ENCODE measurements at regions not wholly inside any gene's neighbourhood (a gene's known extent, or its start where the extent isn't known, plus 50 kb on each side); places are given as distances from the start of the nearest gene placed in this dataset.

DNA sequence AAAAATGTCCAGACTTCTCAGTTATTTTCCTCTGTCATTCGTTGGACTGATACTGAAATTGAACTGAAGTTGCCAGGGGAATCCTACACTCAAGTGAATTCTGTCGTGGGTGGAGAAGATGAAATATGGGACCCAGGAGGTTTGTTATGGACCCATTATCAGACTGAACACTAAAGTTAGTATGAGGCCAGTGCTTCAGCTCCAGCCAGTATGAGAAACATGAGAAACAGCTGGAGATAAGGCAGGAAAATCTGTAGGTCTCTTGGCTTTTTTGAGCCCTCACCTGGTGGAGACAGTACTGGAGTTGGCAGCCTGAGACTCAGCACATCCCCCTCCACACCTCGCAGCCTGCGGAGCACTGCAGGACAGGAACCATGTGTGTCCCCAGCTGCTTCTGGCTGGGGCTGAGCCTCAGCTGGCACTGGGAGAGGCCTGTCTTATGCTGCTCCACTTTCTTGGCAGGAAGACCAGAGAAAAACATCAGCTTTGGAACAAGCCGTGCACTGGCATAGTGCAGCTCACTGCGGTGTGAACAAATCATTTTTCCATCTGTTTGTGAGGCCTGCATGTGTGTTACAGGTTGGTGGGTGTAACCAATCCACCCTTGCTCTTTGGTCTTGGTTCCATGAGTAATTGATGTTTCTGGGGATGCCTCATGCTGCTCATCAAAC is 641.0 kb downstream of the FGF9 start:
- TF ChIP-seq, protein P1, sequence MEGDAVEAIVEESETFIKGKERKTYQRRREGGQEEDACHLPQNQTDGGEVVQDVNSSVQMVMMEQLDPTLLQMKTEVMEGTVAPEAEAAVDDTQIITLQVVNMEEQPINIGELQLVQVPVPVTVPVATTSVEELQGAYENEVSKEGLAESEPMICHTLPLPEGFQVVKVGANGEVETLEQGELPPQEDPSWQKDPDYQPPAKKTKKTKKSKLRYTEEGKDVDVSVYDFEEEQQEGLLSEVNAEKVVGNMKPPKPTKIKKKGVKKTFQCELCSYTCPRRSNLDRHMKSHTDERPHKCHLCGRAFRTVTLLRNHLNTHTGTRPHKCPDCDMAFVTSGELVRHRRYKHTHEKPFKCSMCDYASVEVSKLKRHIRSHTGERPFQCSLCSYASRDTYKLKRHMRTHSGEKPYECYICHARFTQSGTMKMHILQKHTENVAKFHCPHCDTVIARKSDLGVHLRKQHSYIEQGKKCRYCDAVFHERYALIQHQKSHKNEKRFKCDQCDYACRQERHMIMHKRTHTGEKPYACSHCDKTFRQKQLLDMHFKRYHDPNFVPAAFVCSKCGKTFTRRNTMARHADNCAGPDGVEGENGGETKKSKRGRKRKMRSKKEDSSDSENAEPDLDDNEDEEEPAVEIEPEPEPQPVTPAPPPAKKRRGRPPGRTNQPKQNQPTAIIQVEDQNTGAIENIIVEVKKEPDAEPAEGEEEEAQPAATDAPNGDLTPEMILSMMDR (IDR thresholded peaks at IDR 0.05), result no peak
- TF ChIP-seq POLR2A (IDR thresholded peaks at IDR 0.05) (no peak), POLR2AphosphoS5 (IDR thresholded peaks at IDR 0.05) (no peak)
